Keratinocyte (primary cell): ENCODE measurements at regions not wholly inside any gene's neighbourhood (a gene's known extent, or its start where the extent isn't known, plus 50 kb on each side); places are given as distances from the start of the nearest gene placed in this dataset.

Experiments
- DNase-seq: peaks from one replicate; pipeline ENCODE4 v3.0.0-alpha.2; 2011; ENCODE audit warnings: low read depth, missing footprints, low spot score
- FAIRE-seq: peaks from 2 replicates; lab custom pipeline; 2011; peaks lifted over from hg19 to GRCh38; lab: Jason Lieb, UNC
- H2AFZ ChIP-seq: 2 replicates; pipeline ENCODE4 v1.6.0; 2012; ENCODE audit warnings: low read length, control low read depth, inconsistent platforms; ENCODE audit not compliant: control insufficient read depth
- H3K27ac ChIP-seq: 2 replicates; pipeline ENCODE4 v1.5.1; 2011; ENCODE audit warnings: low read length; ENCODE audit not compliant: control insufficient read depth, insufficient read depth
- H3K27me3 ChIP-seq: 3 replicates; pipeline ENCODE4 v1.6.0; 2011; ENCODE audit warnings: low read length; ENCODE audit not compliant: control insufficient read depth, insufficient read depth; ENCODE audit errors: extremely low read depth
- H3K36me3 ChIP-seq, 2 experiments: 2 replicates in 1 of 2; 3 replicates in 1 of 2; pipeline ENCODE4 v1.5.1; 2011; ENCODE audit warnings: low read length in 2 of 2, mild to moderate bottlenecking in 1 of 2; ENCODE audit not compliant: control insufficient read depth in 2 of 2, insufficient read depth in 2 of 2; ENCODE audit errors: extremely low read depth in 1 of 2
- H3K4me1 ChIP-seq: 3 replicates; pipeline ENCODE4 v1.5.1; 2011; ENCODE audit warnings: low read length; ENCODE audit not compliant: control insufficient read depth, insufficient read depth; ENCODE audit errors: extremely low read depth
- H3K4me2 ChIP-seq: 3 replicates; pipeline ENCODE4 v1.6.0; 2011; ENCODE audit warnings: low read depth, low read length; ENCODE audit not compliant: control insufficient read depth, insufficient read depth; ENCODE audit errors: extremely low read depth
- H3K4me3 ChIP-seq, 3 experiments: fragments of 200-600 bp in 1 of 3; sonication (generic) in 1 of 3; 2 replicates in 2 of 3; 3 replicates in 1 of 3; pipeline ENCODE4 v1.5.1; 2011 to 2016; ENCODE audit warnings: low read length in 3 of 3, mild to moderate bottlenecking in 3 of 3, control low read depth in 2 of 3, inconsistent platforms in 1 of 3, low read depth in 1 of 3, mixed read lengths in 1 of 3, mixed run types in 1 of 3, moderate library complexity in 1 of 3; ENCODE audit not compliant: control insufficient read depth in 2 of 3, insufficient read depth in 2 of 3; ENCODE audit errors: extremely low read depth in 1 of 3
- H3K79me2 ChIP-seq: 2 replicates; pipeline ENCODE4 v1.6.0; 2012; ENCODE audit warnings: low read length; ENCODE audit not compliant: control insufficient read depth, insufficient read depth
- H3K9ac ChIP-seq: 3 replicates; pipeline ENCODE4 v1.6.0; 2011; ENCODE audit warnings: low read length; ENCODE audit not compliant: control insufficient read depth, insufficient read depth; ENCODE audit errors: extremely low read depth
- H3K9me1 ChIP-seq: 3 replicates; pipeline ENCODE4 v1.6.0; 2011; ENCODE audit warnings: low read length; ENCODE audit not compliant: control insufficient read depth, insufficient read depth; ENCODE audit errors: extremely low read depth
- H3K9me3 ChIP-seq: 2 replicates; pipeline ENCODE4 v1.5.1; 2012; ENCODE audit warnings: low read depth, low read length; ENCODE audit not compliant: control insufficient read depth
- H4K20me1 ChIP-seq: 3 replicates; pipeline ENCODE4 v1.6.0; 2011; ENCODE audit warnings: low read length; ENCODE audit not compliant: control insufficient read depth, insufficient read depth; ENCODE audit errors: extremely low read depth
- CTCF ChIP-seq, 3 experiments: IDR thresholded peaks in 1 of 3; conservative IDR thresholded peaks in 1 of 3; optimal IDR thresholded peaks in 1 of 3; 2 replicates in 2 of 3; 3 replicates in 1 of 3; pipeline versions ENCODE3 to v1.5.1; 2011; ENCODE audit warnings: low read length in 3 of 3, mild to moderate bottlenecking in 3 of 3, moderate library complexity in 2 of 3, control low read depth in 1 of 3, inconsistent platforms in 1 of 3; ENCODE audit not compliant: insufficient read depth in 2 of 3; ENCODE audit errors: extremely low read depth in 1 of 3
- EZH2 ChIP-seq: IDR thresholded peaks from one replicate; pipeline ENCODE4 v1.6.1; 2012; ENCODE audit warnings: inconsistent platforms, mild to moderate bottlenecking, low read length, moderate library complexity
- dilution Hi-C: fragments of 300-500 bp; cut with MboI; formaldehyde crosslinking; loops from one replicate; pipeline ENCODE4 v1.7.0; 2020; ENCODE audit warnings: low sequenced_read_pairs; ENCODE audit not compliant: extremely low pct_ligation_motif_present

GRCh38 chr10:79002336-79002735, 66.4 kb upstream of the ZMIZ1 start:
- no peaks in the 10 kb centered on the region for H3K9me3 ChIP-seq
- no peak overlapping the region for H3K4me2 ChIP-seq
- no peaks in the 10 kb centered on the region for H3K9me1 ChIP-seq
- no peaks in the 10 kb centered on the region for H3K79me2 ChIP-seq
- no peaks in the 10 kb centered on the region for H4K20me1 ChIP-seq
- dilution Hi-C loops: no loop called here
- DNase-seq (no peak), FAIRE-seq (no peak)
- no peak overlapping the region for H3K27ac ChIP-seq
- no peaks in the 10 kb centered on the region for H3K36me3 ChIP-seq
- H3K27me3 ChIP-seq: peaks cover 26% of the 10 kb centered on the region
- TF ChIP-seq EZH2 (no peak), CTCF (optimal IDR thresholded peaks at IDR 0.05 in 1 of 3, IDR thresholded peaks at IDR 0.05 in 1 of 3, conservative IDR thresholded peaks at IDR 0.05 in 1 of 3; ENCODE audit: extremely low read depth in 1 of 3, insufficient read depth in 2 of 3, low read length in 3 of 3) (no peak)
- no peaks in the 10 kb centered on the region for H3K4me1 ChIP-seq
- H3K4me3 ChIP-seq: no peak overlapping the region
- no peak overlapping the region for H3K9ac ChIP-seq
- no peak overlapping the region for H2AFZ ChIP-seq

GRCh38 chr10:79003183-79004100, 65.3 kb upstream of the ZMIZ1 start:
- no peaks in the 10 kb centered on the region for H3K4me1 ChIP-seq
- TF ChIP-seq CTCF (optimal IDR thresholded peaks at IDR 0.05 in 1 of 3, IDR thresholded peaks at IDR 0.05 in 1 of 3, conservative IDR thresholded peaks at IDR 0.05 in 1 of 3; ENCODE audit: extremely low read depth in 1 of 3, insufficient read depth in 2 of 3, low read length in 3 of 3): no peak
- TF ChIP-seq EZH2: no peak
- no peaks in the 10 kb centered on the region for H3K9me1 ChIP-seq
- H3K27ac ChIP-seq: no peak overlapping the region
- H4K20me1 ChIP-seq: no peaks in the 10 kb centered on the region
- no peak for FAIRE-seq
- no peak overlapping the region for H2AFZ ChIP-seq
- DNase-seq: no peak
- H3K79me2 ChIP-seq: no peaks in the 10 kb centered on the region
- no peaks in the 10 kb centered on the region for H3K9me3 ChIP-seq
- no peaks in the 10 kb centered on the region for H3K36me3 ChIP-seq
- dilution Hi-C loops: no loop called here
- peaks cover 26% of the 10 kb centered on the region for H3K27me3 ChIP-seq
- H3K4me2 ChIP-seq: no peak overlapping the region
- no peak overlapping the region for H3K9ac ChIP-seq
- no peak overlapping the region for H3K4me3 ChIP-seq
